Activated CD4-positive, alpha-beta T cell treated with anti-CD3 and anti-CD28 coated beads, Interleukin-2, amount 50 U/mL, for 24 hours (primary cell): ENCODE measurements at regions not wholly inside any gene's neighbourhood (a gene's known extent, or its start where the extent isn't known, plus 50 kb on each side); places are given as distances from the start of the nearest gene placed in this dataset.
"Not testable (repeated sequence)": the region's sequence is repeated elsewhere in the genome, so short reads cannot be mapped to it uniquely, and the experiment has no call there.

Experiments used
- DNase-seq, 2 donors: peaks; one replicate each; pipeline ENCODE4 v3.0.0-alpha.2; 2020; ENCODE audit warnings: low read depth in 1 of 2, low spot score in 1 of 2

DNA sequence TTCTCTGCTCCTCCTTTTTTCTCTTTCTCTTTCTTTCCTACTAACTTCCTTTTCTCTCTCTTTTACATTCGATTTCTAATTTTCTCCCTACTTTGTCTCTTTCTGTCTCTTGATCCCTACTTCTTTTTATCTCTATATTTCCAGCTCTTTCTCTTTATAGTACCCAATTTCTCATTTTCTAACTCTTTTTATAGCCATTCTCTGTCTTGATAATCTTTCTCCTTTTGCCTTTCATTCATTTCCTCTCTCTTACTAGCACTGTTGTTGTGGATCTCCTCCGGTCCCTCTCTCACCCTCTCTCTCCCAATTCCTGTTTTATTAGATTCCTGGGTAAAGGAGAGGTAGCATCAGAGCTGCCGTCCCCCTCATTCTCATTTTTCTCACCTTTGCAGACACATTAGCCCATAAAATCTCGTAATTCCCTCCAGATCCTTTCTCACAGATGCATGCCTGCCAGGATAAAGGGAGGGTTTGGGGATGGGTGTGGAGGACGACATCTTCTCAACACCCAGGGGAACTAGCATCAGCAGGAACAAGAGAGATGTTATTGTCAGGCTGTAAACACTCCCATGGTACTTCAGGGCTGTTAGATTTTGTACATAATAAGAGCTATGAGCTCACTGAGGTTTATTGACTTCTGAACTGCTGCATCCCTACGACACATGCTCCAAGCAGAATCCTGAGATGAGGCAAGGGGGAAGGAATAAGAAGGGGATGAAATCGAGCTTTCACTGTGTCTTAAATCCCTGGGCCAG is 159.0 kb upstream of the GALNT2 start:
- no peak for DNase-seq

DNA sequence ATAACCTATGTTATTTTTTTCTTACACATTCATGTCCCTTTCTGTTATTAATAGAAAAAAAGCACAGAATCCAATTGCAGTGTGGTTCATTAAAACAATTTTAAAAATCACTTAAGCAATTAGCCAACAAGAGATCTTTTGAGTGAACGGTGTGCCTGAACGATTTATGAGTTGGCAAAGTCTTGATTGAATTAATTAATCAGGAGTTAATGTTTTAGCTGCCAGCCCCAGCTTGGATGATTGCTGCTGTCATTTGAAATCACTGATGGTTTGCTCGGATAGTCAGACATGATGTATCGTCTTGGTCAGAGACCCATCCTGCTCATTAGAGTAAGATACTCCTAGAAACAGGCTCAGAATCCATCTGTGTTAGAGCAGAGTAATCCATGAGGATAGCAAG is 158.3 kb upstream of the GALNT2 start:
- no peak for DNase-seq

DNA sequence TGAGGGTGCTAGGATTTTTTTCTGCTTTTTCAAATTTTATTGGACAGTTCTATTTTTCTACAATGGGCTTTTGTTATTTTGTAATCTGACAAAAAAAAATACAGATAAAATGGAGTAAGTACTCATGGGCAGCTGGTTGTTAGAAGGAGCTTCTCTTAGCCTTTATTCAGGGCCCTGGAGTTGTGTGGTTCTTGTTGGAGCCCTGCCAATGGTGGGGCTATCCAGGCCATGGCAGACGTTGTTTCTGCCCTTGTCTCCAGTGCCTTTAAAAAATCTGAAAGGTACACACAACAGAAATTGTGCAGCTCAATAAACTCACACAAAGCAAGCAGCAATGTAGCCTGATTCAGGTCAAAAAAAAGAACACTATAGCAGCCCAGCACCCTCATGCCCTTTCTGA is 153.5 kb upstream of the GALNT2 start:
- no peak for DNase-seq

- not testable (repeated sequence) for DNase-seq
These were observed 147.6 kb upstream of the GALNT2 start for GRCh38 chr1:229919488-229919887.

- DNase-seq, result no peak
These were observed 146.4 kb upstream of the GALNT2 start for GRCh38 chr1:229920683-229921082.

DNA sequence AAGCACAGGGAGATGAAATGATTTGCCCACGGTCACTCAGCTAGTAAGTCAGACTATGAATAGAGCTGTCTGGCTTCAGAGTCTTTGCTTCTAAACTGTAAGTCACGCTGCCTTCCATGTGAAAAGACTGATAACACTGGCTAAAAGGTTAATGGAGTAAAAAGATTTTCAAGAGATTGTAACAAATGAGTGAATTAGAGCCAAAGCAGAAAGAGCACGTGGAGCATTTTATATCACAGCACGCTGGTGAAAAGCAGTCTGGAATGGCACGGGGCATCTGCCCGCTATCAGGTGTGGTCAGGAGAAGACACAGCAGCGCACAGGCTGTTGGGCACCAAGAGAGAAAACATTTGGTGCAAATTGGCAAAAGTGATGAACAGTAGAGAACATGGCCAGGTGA is 144.8 kb upstream of the GALNT2 start:
- no peak for DNase-seq

- no peak for DNase-seq
These were observed 142.4 kb upstream of the GALNT2 start for GRCh38 chr1:229924639-229925038.

DNA sequence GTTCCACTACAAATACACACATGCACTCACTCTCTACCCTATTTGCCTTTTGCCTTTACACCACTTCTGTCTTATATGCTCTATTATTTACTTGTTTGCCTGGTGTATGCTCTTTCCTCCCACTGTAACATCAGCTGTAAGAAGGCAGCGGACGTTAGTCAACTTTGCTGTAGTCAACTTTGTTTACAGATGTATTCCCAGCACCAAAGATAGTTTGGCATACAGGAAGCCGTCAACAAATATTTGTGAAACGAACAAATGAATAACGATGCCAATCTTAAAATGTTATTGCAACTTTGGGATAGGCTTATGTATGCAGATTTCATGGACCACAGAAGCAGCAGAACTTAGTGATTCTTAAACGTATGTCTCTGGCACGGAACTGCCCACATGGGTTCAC is 138.3 kb upstream of the GALNT2 start:
- DNase-seq, result no peak

DNA sequence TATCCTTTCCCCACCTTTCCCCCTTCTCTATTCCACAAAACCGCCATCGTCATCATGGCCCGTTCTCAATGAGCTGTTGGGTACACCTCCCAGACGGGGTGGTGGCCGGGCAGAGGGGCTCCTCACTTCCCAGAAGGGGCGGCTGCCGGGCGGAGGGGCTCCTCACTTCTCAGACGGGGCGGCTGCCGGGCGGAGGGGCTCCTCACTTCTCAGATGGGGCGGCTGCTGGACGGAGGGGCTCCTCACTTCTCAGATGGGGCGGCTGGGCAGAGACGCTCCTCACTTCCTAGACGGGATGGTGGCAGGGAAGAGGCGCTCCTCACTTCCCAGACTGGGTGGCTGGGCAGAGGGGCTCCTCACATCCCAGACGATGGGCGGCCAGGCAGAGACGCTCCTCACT is 135.3 kb upstream of the GALNT2 start:
- DNase-seq, result not testable (repeated sequence)

- not testable (repeated sequence) for DNase-seq
These were observed 131.9 kb upstream of the GALNT2 start for GRCh38 chr1:229935157-229935556.

- DNase-seq, result no peak
These were observed 128.5 kb upstream of the GALNT2 start for GRCh38 chr1:229938551-229938950.

GRCh38 chr1:229940684-229941083 is 126.4 kb upstream of the GALNT2 start:
- no peak for DNase-seq

DNA sequence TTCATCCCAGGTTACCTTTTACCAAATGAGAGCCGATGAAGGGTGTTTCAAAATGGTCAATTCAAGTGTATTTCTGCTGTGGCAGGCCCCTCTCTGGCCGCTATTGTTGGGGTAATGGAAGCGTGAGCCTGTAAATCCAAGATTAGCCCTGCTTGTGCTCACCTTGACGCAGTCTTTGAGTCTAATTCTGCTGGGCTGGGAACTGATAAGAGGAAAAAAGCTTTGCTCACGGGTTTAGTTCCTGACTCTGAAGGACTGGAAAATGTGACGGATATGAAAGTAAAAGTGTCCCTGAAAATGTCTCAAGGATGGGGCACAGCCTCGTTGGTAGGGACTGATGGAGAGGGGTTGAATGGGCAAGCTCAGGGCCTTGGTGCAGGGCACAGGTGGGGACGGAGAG is 125.9 kb upstream of the GALNT2 start:
- DNase-seq, result no peak

DNA sequence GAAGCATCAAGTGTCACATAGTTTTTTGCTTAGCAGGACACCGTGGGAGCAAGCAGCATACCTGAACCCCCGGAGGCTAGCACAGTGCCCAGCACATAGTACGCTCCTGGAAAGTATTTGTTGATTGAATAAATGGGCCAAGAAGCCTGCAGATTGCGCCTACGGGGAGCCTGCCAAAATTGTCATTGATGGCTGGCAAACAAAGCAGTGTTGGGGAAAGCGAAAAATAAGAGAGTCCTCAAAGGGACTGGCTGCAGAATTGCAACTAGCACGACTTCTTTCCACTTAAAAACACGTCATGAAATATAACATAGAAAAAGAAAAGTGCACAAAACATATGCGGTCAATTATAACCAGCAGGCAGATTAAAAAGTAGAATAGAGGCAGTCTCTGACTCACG is 125.2 kb upstream of the GALNT2 start:
- DNase-seq, result no peak

DNA sequence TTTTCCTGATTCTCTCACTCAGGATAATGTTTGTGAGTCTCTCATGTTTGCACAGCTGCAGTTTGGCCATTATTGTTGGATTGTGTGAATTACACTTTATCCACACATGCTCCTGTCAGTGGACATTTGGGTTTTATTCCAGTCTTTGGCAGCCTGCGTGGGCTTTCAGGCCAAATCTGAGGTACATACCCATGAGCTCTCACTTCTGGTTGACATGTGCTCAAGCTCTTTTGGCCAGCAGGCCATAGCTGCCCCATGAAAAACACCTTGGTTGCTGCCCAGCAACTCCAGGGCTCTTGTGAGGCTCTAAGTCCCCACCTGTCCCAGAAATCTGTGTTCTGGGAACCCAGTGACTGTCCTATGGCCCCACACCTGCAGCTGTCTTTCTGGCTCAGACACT is 124.5 kb upstream of the GALNT2 start:
- no peak for DNase-seq

DNA sequence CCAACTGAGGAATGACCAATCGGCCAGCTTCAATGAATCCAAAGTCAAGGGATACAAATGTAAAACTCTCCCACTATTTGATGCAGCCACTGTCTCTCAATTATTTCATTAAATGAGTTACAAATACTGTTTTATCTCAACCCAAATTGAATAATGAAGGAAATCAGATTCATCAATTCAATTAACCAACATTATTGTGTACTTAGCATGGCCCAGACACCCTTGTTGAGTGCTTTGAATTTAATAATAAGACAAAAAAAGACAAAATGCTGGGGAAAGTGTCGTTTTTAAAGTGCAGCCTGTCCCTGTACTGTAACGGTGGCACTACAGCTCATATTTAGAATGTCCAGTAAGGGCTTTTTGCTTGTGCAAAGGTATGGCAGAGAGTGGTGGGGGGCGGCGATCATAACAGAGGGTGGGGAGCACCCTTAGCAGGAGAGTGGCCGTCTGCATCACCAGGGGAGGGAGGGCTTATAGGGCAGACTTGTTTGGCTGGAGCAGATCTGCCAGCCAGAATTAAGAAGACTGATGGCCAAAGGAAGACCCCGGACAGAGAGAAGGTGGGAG is 123.8 kb upstream of the GALNT2 start:
- DNase-seq, result no peak

GRCh38 chr1:229943988-229944743 is 122.9 kb upstream of the GALNT2 start:
- DNase-seq, result no peak

GRCh38 chr1:229945795-229946194 is 121.2 kb upstream of the GALNT2 start:
- no peak for DNase-seq

DNA sequence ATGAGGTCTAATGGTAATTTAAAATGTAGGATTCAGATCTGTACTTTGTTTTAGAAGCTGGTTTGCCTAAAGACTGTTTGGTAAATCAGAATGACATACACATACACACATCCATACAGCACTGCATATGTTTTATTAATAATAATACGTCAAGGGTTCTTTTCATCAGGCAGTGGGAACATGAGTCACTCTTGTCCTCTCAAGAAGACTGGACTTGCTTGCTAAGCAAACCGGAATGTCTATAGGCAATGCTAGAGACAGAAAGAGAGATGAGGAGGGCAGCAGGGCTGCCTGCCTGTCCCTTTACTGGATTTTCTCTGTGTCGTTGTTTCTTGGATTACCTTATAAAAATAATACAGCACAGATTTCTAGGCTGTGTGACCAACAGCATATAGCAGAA is 119.1 kb upstream of the GALNT2 start:
- no peak for DNase-seq

DNA sequence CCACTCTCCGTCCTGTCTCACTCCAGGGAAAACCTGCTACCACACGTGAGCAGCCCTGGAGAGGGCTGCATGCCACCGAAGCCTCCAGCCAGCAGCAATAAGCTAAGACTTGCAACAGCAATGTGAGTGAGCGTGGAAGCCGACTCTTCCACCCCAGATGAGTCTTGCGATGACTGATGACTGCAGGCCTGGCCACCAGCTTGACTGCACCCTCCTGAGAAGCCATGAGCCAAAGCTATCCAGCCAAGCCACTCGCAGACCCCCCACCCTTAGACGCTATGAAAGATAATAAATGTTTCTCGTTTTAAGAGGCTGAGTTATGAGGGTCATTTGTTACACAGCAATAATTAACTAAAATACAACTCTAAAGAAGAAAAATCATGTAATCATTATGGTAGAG is 118.6 kb upstream of the GALNT2 start:
- DNase-seq, result no peak

GRCh38 chr1:229949500-229949899 is 117.5 kb upstream of the GALNT2 start:
- no peak for DNase-seq

DNA sequence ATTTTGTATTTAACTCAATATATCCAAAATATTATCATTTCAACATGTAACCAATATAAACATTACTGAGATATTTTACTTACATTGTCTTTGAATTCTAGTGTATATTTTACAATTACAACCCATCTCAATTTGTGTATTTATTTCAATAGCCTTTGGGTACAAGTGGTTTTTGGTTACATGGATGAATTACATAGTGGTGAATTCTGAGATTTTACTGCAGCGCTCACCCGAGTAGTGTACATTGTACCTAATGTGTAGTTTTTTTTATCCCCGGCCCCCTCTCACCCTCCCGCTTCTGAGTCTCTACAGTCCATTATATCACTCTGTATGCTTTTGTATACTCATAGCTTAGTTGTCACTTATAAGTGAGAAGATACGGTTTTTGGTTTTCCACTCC is 117.0 kb upstream of the GALNT2 start:
- DNase-seq, result no peak
